Stimulated activated CD4-positive, alpha-beta T cell treated with anti-CD3 and anti-CD28 coated beads, Interleukin-15, amount 100 ng/mL, for 24 hours (primary cell): ENCODE measurements at regions not wholly inside any gene's neighbourhood (a gene's known extent, or its start where the extent isn't known, plus 50 kb on each side); places are given as distances from the start of the nearest gene placed in this dataset.
"Not testable (repeated sequence)": the region's sequence is repeated elsewhere in the genome, so short reads cannot be mapped to it uniquely, and the experiment has no call there.

Experiments
- DNase-seq: peaks from one replicate; pipeline ENCODE4 v3.0.0-alpha.2; 2020

- no peak for DNase-seq
These were observed 1182.3 kb downstream of the OTOL1 start for GRCh38 chr3:162678941-162679340.

DNA sequence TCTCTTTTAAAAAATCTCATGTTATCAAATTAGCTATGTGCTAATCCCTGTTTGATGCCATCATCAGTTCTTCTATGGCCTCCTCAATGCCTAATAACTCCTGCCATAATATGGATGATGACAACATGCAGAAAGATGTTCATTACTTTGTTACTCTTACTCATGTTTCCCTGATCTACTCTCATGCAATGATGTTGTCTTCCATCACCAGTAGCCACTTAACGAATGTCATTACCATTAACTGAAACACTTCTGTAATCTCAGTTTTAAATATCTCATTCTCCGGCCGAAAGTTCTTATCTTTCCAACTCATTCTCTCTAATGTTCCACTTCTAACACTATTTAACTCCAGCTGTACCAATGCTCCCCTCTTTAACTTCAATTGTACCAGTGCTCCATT lies 1187.7 kb downstream of the OTOL1 start:
- no peak for DNase-seq

DNA sequence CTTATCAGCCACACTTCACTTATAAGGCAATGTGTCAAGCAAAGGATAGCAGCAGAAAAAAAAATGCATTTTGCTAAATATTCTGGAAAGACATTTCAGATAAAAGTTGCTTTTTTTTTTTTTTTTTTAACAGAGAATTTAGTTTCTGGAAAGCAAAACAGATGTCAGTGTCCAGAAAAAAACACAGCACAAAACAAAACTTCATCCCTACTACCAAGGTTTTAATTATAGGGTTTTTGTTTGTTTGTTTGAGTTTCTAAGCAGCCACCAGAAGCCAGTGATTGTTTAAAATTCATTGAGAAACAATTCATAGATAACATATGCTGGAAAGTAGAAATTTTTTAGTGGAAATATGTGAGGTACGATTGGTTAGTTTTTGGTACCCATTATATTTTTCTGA lies 1202.7 kb downstream of the OTOL1 start:
- no peak for DNase-seq

- no peak for DNase-seq
These were observed 1204.6 kb downstream of the OTOL1 start for GRCh38 chr3:162701211-162701610.

DNA sequence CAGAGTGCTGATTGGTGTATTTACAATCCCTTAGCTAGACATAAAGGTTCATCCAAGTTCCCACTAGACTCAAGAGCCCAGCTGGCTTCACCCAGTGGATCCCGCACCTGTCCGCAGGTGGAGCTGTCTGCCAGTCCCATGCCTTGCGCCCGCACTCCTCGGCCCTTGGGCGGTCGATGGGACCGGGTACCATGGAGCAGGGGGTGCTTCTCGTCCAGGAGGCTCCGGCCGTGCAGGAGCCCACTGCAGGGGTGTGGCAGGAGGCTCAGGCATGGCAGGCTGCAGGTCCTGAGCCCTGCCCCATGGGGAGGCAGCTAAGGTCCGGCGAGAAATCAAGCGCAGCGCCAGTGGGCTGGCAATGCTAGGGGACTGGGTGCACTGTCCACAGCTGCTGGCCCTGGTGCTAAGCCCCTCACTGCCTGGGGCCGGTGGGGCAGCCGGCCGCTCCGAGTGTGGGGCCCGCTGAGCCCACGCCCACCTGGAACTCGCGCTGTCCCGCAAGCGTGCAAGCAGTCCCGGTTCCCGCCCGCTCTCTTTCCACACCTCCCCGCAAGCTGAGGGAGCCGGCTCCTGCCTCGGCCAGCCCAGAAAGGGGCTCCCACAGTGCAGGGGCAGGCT lies 1206.3 kb downstream of the OTOL1 start:
- no peak for DNase-seq

- no peak for DNase-seq
These were observed 1207.6 kb downstream of the OTOL1 start for GRCh38 chr3:162704238-162704637.

- no peak for DNase-seq
These were observed 1208.3 kb downstream of the OTOL1 start for GRCh38 chr3:162704799-162705385.

DNA sequence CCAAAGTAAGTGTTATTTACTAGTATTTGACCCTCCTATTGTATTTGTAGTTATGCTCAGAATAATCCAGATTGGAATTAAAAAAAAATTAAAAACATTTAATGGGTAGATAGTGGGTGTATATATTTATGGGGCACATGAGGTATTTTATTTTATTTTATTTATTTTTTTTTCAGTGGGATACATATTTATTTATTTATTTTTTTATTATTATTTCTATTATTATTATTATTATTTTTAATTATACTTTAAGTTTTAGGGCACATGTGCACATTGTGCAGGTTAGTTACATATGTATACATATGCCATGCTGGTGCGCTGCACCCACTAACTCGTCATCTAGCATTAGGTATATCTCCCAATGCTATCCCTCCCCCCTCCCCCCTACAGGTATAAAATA lies 1211.8 kb downstream of the OTOL1 start:
- not testable (repeated sequence) for DNase-seq

- DNase-seq = not testable (repeated sequence)
These were observed 1212.5 kb downstream of the OTOL1 start for GRCh38 chr3:162708942-162709706.

DNA sequence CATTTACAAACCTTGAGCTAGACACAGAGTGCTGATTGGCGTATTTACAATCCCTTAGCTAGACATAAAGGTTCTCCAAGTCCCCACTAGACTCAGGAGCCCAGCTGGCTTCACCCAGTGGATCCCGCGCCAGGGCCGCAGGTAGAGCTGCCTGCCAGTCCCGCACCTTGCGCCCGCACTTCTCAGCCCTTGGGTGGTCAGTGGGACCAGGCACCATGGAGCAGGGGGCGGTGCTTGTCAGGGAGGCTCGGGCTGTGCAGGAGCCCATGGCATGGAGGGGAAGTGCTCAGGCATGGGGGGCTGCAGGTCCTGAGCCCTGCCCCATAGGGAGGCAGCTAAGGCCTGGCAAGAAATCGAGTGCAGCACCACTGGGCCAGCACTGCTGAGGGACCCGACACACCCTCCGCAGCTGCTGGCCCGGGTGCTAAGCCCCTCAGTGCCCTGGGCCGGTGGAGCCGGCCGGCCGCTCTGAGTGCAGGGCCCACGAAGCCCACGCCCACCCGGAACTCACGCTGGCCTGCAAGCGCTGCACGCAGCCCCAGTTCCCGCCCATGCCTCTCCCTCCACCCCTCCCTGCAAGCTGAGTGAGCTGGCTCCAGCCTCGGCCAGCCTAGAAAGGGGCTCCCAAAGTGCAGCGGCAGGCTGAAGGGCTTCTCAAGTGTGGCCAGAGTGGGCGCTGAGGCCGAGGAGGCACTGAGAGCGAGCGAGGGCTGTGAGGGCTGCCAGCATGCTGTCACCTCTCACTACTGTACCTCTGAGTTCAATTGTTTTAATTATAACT lies 1213.9 kb downstream of the OTOL1 start:
- no peak for DNase-seq

- DNase-seq = not testable (repeated sequence)
These were observed 1220.5 kb downstream of the OTOL1 start for GRCh38 chr3:162717074-162717473.

DNA sequence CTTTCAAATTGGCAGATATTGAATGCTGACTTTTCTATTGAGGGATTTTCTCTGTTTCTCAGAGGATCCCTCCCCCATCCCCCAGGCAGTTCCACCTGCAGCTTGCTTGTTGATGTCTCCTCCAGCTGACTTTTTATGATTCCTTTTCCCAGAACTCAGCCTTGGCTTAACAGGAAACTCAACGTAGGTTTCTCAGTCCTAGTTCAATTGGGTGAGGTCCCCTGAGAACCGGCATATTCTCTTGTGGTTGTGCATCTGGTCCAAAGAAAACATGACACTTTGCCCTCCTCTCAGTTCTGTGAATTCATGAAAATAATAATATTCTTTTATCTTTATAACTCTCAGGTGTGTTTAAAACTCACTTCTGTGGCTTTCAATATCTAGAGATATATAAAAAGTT lies 1222.1 kb downstream of the OTOL1 start:
- no peak for DNase-seq

- DNase-seq = no peak
These were observed 1223.2 kb downstream of the OTOL1 start for GRCh38 chr3:162719684-162720341.

DNA sequence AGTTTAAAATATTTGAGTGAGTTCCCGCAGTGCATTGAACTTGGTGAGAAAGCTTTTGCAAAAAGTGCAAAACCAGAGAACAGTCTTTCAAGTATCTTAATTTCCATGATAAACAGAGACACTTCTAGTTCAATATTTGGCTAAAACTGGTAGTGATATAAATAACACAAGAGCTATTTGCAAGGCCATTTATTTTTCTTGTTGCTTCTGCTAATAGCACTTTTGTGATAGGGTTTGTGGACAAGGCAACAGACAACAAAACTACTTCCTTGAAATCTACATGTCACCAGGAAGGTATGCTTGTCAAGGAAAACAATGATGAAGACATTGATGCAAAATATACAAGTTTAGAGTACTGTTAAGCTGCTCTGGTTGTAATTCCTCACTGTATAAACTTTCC lies 1225.1 kb downstream of the OTOL1 start:
- DNase-seq = no peak

DNA sequence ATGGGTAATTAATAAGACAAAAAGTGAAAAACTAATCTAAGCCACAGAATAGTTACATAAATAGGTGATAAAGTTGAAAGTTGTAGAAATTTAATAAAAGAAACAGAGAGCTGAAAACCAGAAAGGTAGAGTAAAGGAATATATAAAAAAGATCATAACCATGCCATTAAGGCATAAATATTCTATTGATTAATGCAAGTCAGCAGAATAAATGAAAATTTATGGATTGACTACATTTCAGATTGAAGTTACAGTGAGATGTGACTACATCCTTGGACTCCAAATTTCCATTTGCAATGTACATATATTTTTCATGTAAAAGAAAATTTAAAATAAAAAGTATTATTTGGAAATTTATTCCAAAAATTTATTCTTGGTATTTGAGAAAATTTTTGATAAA lies 1225.7 kb downstream of the OTOL1 start:
- no peak for DNase-seq

DNA sequence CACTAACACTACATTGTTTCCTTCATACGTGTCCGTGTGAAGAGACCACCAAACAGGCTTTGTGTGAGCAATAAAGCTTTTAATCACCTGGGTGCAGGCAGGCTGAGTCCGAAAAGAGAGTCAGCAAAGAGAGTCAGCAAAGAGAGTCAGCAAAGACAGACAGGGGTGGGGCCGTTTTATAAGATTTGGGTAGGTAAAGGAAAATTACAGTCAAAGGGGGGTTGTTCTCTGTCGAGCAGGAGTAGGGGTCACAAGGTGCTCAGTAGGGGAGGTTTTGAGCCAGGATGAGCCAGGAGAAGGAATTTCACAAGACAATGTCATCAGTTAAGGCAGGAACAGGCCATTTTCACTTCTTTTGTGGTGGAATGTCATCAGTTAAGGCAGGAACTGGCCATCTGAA lies 1226.2 kb downstream of the OTOL1 start:
- not testable (repeated sequence) for DNase-seq

DNA sequence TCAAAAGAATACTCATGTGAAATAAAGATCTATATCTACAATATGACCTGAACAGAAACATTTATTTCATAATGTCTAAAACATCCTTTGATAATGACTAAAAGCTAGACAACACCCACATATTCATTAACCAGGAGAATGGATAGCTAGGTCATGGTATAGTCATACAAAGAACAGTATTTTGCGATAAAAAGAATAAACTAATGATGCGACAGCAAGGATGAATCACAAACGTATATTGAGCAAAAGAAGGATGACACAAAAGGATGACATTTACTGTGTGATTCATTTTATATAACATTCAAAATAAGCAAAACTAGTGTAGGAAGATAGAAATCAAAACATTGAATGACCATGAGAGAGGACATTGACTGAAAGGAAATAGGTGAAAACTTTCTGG lies 1233.1 kb downstream of the OTOL1 start:
- no peak for DNase-seq

DNA sequence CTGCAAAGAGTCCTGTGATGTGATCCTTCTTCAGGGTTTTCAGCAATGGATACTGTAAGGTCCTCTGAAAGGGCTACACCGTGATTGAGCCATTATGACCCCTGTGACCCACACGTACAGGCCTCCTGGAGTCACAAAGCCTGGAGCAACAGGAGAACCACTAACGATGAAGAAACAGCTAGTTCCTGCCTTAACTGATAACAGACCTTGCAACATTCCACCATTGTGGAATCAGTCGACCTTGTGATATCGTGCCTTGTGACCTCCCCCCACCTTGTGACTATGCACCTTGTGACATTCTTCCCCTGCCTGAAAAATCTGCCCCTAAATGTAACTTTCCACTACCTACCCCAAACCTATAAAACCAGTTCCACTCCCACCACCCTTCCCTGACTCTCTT lies 1235.4 kb downstream of the OTOL1 start:
- not testable (repeated sequence) for DNase-seq

GRCh38 chr3:162738784-162739183 lies 1242.2 kb downstream of the OTOL1 start:
- no peak for DNase-seq

DNA sequence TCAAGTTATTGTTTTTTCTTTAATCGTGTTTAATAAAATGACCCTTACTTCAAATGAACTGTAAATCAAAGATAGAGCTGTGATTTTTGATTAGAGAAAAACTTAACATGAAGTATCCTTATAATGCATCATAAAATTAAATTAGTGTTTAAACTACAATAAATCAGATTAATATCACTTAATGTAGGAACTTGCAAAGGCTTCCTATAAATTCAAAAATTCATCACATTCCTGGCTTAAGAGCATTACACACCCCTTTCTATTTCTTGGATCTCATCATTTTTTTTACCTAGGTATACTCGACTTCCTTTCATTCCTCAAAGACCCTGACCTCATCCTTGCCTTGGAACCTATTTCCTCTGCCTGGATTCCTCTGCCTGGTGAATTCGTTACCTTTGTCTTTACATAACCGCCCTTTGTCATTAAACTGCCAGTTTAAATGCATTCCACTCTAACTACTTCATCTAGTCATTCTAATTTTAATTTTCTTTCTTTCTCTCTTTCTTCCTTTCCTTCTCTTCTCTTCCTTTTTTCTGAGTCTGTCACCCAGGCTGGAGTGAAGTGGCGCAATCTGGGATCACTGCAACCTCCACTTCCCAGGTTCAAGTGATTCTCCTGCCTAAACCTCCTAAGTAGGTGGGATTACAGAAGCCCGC lies 1244.5 kb downstream of the OTOL1 start:
- DNase-seq = no peak

GRCh38 chr3:162742159-162742717 lies 1245.6 kb downstream of the OTOL1 start:
- DNase-seq = no peak

DNA sequence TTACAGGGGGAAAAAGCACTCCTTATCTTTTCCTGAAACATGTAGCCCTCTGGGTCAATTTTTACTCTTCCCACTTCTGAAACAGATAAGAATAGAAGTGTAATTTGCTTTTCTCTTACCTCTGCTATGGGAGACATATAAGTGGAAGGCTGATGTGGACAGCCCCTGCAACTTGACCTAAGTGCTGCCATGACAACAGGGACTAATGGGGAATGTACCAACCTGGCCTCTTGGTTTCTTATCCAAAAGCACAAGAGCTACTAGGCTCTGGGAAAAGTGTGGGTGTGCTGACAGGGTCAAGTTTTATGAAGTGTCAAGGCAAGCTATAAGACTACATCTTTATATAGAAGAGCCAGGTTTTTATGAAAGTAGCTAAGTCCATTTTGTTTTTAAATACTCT lies 1246.5 kb downstream of the OTOL1 start:
- DNase-seq = no peak
